Smooth muscle cell (in vitro differentiated cells): ENCODE measurements at regions not wholly inside any gene's neighbourhood (a gene's known extent, or its start where the extent isn't known, plus 50 kb on each side); places are given as distances from the start of the nearest gene placed in this dataset.

Experiments used
- DNase-seq: peaks from one replicate; lab custom pipeline; 2025; ENCODE audit not compliant: unreplicated experiment; lab: John Stamatoyannopoulos, UW
- H2AFZ ChIP-seq: fragments of 200-600 bp; sonication (generic); 2 replicates; pipeline ENCODE4 v1.6.0; 2016; ENCODE audit warnings: antibody characterized with exemption, low read depth, mild to moderate bottlenecking
- H3F3A ChIP-seq: fragments of 200-600 bp; sonication (generic); 2 replicates; pipeline ENCODE4 v1.6.0; 2017; ENCODE audit warnings: antibody characterized with exemption, low read depth
- H3K27ac ChIP-seq: fragments of 200-600 bp; sonication (generic); 2 replicates; pipeline ENCODE4 v1.5.1; 2016; ENCODE audit warnings: low read depth, mild to moderate bottlenecking
- H3K27me3 ChIP-seq: fragments of 200-600 bp; sonication (generic); 2 replicates; pipeline ENCODE4 v1.6.1; 2016; ENCODE audit warnings: low read depth, mild to moderate bottlenecking
- H3K36me3 ChIP-seq: fragments of 200-600 bp; sonication (generic); 2 replicates; pipeline ENCODE4 v1.5.1; 2016; ENCODE audit warnings: low read depth
- H3K4me1 ChIP-seq: fragments of 200-600 bp; sonication (generic); 2 replicates; pipeline ENCODE4 v1.5.1; 2016; ENCODE audit warnings: low read depth
- H3K4me2 ChIP-seq: fragments of 200-600 bp; sonication (generic); 2 replicates; pipeline ENCODE4 v1.6.0; 2016; ENCODE audit warnings: mild to moderate bottlenecking
- H3K4me3 ChIP-seq: fragments of 200-600 bp; sonication (generic); 2 replicates; pipeline ENCODE4 v1.5.1; 2016; ENCODE audit warnings: mild to moderate bottlenecking
- H3K79me2 ChIP-seq: fragments of 200-600 bp; sonication (generic); 2 replicates; pipeline ENCODE4 v1.6.0; 2016; ENCODE audit warnings: low read depth, mild to moderate bottlenecking
- H3K9ac ChIP-seq: fragments of 200-600 bp; sonication (generic); 2 replicates; pipeline ENCODE4 v1.6.0; 2016; ENCODE audit warnings: low read depth
- H3K9me3 ChIP-seq: fragments of 200-600 bp; sonication (generic); replicated peaks from 2 replicates; pipeline ENCODE4 v1.5.1; 2016; ENCODE audit warnings: low read depth
- H4K20me1 ChIP-seq: fragments of 200-600 bp; sonication (generic); 2 replicates; pipeline ENCODE4 v1.6.0; 2016; ENCODE audit warnings: low read depth
- CTCF ChIP-seq: fragments of 200-600 bp; sonication (generic); IDR thresholded peaks from 2 replicates; pipeline ENCODE4 v1.5.1; 2017; ENCODE audit warnings: borderline replicate concordance, mild to moderate bottlenecking, antibody characterized with exemption; ENCODE audit not compliant: insufficient read depth, poor library complexity, severe bottlenecking
- WGBS: methylation state at CpG from one replicate; pipeline ENCODE4 v1.1.7; 2016; ENCODE audit warnings: low lambda C conversion rate; 5-methylcytosine and 5-hydroxymethylcytosine counted together

- DNase-seq = no peak
- Histone ChIP-seq H3K27me3 (no peaks in the 10 kb centered on the region), H3K9ac (no peak overlapping the region), H3K4me1 (no peaks in the 10 kb centered on the region), H3K4me3 (no peak overlapping the region), H3K4me2 (no peak overlapping the region), H3K27ac (no peak overlapping the region), H3K36me3 (no peaks in the 10 kb centered on the region), H3K9me3 (no peaks in the 10 kb centered on the region), H4K20me1 (no peaks in the 10 kb centered on the region), H3F3A (no peaks in the 10 kb centered on the region), H2AFZ (no peak overlapping the region), H3K79me2 (no peaks in the 10 kb centered on the region)
- 66% methylated on average over 2 of the region's 2 CpGs for WGBS
- TF ChIP-seq CTCF = no peak
Observed at GRCh38 chr4:85151786-85152185, 185.3 kb upstream of the WDFY3 start.

GRCh38 chr4:85152480-85152879 is 186.0 kb upstream of the WDFY3 start:
- Histone ChIP-seq H3K4me3 (no peak overlapping the region), H3F3A (no peaks in the 10 kb centered on the region), H2AFZ (no peak overlapping the region), H3K4me2 (no peak overlapping the region), H3K9ac (no peak overlapping the region), H4K20me1 (no peaks in the 10 kb centered on the region), H3K9me3 (no peaks in the 10 kb centered on the region), H3K79me2 (no peaks in the 10 kb centered on the region), H3K4me1 (no peaks in the 10 kb centered on the region), H3K36me3 (no peaks in the 10 kb centered on the region), H3K27me3 (no peaks in the 10 kb centered on the region), H3K27ac (no peak overlapping the region)
- WGBS = 86% methylated on average over 3 of the region's 3 CpGs
- TF ChIP-seq CTCF = no peak
- DNase-seq = no peak

- H3K79me2 ChIP-seq = no peaks in the 10 kb centered on the region
Observed at GRCh38 chr4:85153221-85153620, 186.7 kb upstream of the WDFY3 start.

More at GRCh38 chr4:85153221-85153620, 186.7 kb upstream of the WDFY3 start:
- no peaks in the 10 kb centered on the region for H3K4me1 ChIP-seq
- no peak overlapping the region for H3K4me2 ChIP-seq
- no peak overlapping the region for H3K27ac ChIP-seq
- no peaks in the 10 kb centered on the region for H3K36me3 ChIP-seq
- no peaks in the 10 kb centered on the region for H3F3A ChIP-seq
- no peaks in the 10 kb centered on the region for H3K9me3 ChIP-seq
- DNase-seq = no peak
- no peak for TF ChIP-seq CTCF
- no peaks in the 10 kb centered on the region for H3K27me3 ChIP-seq
- H2AFZ ChIP-seq = no peak overlapping the region
- no peaks in the 10 kb centered on the region for H4K20me1 ChIP-seq
- no peak overlapping the region for H3K9ac ChIP-seq
- WGBS = 82% methylated on average over 1 of the region's 1 CpG
- H3K4me3 ChIP-seq = no peak overlapping the region
